Medulla oblongata (tissue), 1 donor: ENCODE measurements at regions not wholly inside any gene's neighbourhood (a gene's known extent, or its start where the extent isn't known, plus 50 kb on each side); places are given as distances from the start of the nearest gene placed in this dataset.

Experiments
- DNase-seq: peaks from one replicate; pipeline ENCODE4 v3.0.0-alpha.2; 2015; ENCODE audit errors: extremely low spot score

GRCh38 chr2:221833966-221834365 is 261.9 kb upstream of the EPHA4 start:
- no peak for DNase-seq

- DNase-seq: no peak
Measured at GRCh38 chr2:221831051-221831450, 258.9 kb upstream of the EPHA4 start.

- DNase-seq: no peak
Measured at GRCh38 chr2:221822416-221822815, 250.3 kb upstream of the EPHA4 start.

- DNase-seq: no peak
Measured at GRCh38 chr2:221818616-221819320, 246.7 kb upstream of the EPHA4 start.

- no peak for DNase-seq
Measured at GRCh38 chr2:221817878-221818277, 245.8 kb upstream of the EPHA4 start.

- DNase-seq: no peak
Measured at GRCh38 chr2:221817052-221817451, 244.9 kb upstream of the EPHA4 start.

GRCh38 chr2:221816566-221816965 is 244.5 kb upstream of the EPHA4 start:
- DNase-seq: no peak

GRCh38 chr2:221810650-221811049 is 238.5 kb upstream of the EPHA4 start:
- peak; percentile 15 for DNase-seq

GRCh38 chr2:221810245-221810644 is 238.1 kb upstream of the EPHA4 start:
- DNase-seq: no peak

GRCh38 chr2:221808488-221808887 is 236.4 kb upstream of the EPHA4 start:
- no peak for DNase-seq

GRCh38 chr2:221807706-221808105 is 235.6 kb upstream of the EPHA4 start:
- DNase-seq: no peak

- DNase-seq: no peak
Measured at GRCh38 chr2:221802089-221802488, 230.0 kb upstream of the EPHA4 start.

- DNase-seq: no peak
Measured at GRCh38 chr2:221792971-221793521, 220.9 kb upstream of the EPHA4 start.

- no peak for DNase-seq
Measured at GRCh38 chr2:221791844-221792243, 219.7 kb upstream of the EPHA4 start.

GRCh38 chr2:221787561-221787960 is 215.5 kb upstream of the EPHA4 start:
- DNase-seq: no peak

- DNase-seq: no peak
Measured at GRCh38 chr2:221786297-221786926, 214.3 kb upstream of the EPHA4 start.

GRCh38 chr2:221780281-221780688 is 208.2 kb upstream of the EPHA4 start:
- no peak for DNase-seq

GRCh38 chr2:221779614-221780067 is 207.5 kb upstream of the EPHA4 start:
- DNase-seq: peak; percentile 32

- DNase-seq: no peak
Measured at GRCh38 chr2:221778025-221778424, 205.9 kb upstream of the EPHA4 start.

GRCh38 chr2:221777119-221777518 is 205.0 kb upstream of the EPHA4 start:
- DNase-seq: no peak

GRCh38 chr2:221775096-221775495 is 203.0 kb upstream of the EPHA4 start:
- no peak for DNase-seq

GRCh38 chr2:221774136-221774535 is 202.0 kb upstream of the EPHA4 start:
- DNase-seq: no peak

GRCh38 chr2:221771297-221771696 is 199.2 kb upstream of the EPHA4 start:
- DNase-seq: no peak
